Nephron (organoid): ENCODE measurements at regions not wholly inside any gene's neighbourhood (a gene's known extent, or its start where the extent isn't known, plus 50 kb on each side); places are given as distances from the start of the nearest gene placed in this dataset.

Experiments used
- H3K27ac Mint-ChIP-seq, 3 experiments: 2 replicates each; pipeline ENCODE4 v1.8.0; 2020; ENCODE audit warnings: mixed read lengths in 3 of 3, mild to moderate bottlenecking in 2 of 3, moderate library complexity in 1 of 3
- H3K27me3 Mint-ChIP-seq: 2 replicates; pipeline ENCODE4 v1.8.0; 2021; ENCODE audit warnings: low read depth, mild to moderate bottlenecking, moderate library complexity, mixed read lengths
- H3K36me3 Mint-ChIP-seq: 2 replicates; pipeline ENCODE4 v1.8.0; 2020; ENCODE audit warnings: low read depth, mixed read lengths
- H3K4me1 Mint-ChIP-seq: 2 replicates; pipeline ENCODE4 v1.8.0; 2020; ENCODE audit warnings: mixed read lengths
- H3K4me3 Mint-ChIP-seq, 3 experiments: 2 replicates each; pipeline ENCODE4 v1.8.0; 2020; ENCODE audit warnings: mild to moderate bottlenecking in 3 of 3, mixed read lengths in 3 of 3, moderate library complexity in 2 of 3
- H3K9me3 Mint-ChIP-seq: 2 replicates; pipeline ENCODE4 v1.8.0; 2020; ENCODE audit warnings: mixed read lengths
- TF ChIP-seq, protein P1 (sequence below), 3 experiments: fragments of 200-600 bp; sonication (generic); IDR thresholded peaks; one replicate each; pipeline ENCODE4 v1.5.0; 2021; ENCODE audit warnings: antibody characterized with exemption in 3 of 3; ENCODE audit not compliant: unreplicated experiment in 3 of 3

DNA sequence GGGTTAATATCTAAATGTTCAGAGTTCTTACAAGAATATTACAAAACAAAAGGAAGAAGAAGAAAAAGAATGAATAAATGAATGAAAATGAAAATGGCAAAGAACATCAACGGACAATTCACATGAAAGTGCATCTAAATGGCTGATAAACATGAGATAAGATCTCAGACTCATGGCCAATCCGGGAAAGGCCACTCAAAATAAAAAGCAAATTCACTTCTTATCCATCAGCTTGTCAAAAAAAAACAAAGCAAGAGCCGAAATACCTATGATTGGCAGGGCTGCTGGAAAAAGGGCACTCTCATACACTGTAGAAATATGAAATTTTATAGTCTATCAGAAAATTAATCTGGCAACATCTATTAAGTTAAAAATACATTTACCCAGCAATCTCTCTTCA, 103.6 kb upstream of the EDEM3 start:
- no peaks in the 10 kb centered on the region for H3K36me3 Mint-ChIP-seq
- no peak overlapping the region for H3K27ac Mint-ChIP-seq
- no peaks in the 10 kb centered on the region for H3K27me3 Mint-ChIP-seq
- H3K4me3 Mint-ChIP-seq: no peak overlapping the region
- H3K9me3 Mint-ChIP-seq: no peaks in the 10 kb centered on the region
- H3K4me1 Mint-ChIP-seq: peaks cover 6% of the 10 kb centered on the region
- TF ChIP-seq, protein P1, sequence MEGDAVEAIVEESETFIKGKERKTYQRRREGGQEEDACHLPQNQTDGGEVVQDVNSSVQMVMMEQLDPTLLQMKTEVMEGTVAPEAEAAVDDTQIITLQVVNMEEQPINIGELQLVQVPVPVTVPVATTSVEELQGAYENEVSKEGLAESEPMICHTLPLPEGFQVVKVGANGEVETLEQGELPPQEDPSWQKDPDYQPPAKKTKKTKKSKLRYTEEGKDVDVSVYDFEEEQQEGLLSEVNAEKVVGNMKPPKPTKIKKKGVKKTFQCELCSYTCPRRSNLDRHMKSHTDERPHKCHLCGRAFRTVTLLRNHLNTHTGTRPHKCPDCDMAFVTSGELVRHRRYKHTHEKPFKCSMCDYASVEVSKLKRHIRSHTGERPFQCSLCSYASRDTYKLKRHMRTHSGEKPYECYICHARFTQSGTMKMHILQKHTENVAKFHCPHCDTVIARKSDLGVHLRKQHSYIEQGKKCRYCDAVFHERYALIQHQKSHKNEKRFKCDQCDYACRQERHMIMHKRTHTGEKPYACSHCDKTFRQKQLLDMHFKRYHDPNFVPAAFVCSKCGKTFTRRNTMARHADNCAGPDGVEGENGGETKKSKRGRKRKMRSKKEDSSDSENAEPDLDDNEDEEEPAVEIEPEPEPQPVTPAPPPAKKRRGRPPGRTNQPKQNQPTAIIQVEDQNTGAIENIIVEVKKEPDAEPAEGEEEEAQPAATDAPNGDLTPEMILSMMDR (IDR thresholded peaks at IDR 0.05; ENCODE audit: unreplicated experiment in 3 of 3): no peak

DNA sequence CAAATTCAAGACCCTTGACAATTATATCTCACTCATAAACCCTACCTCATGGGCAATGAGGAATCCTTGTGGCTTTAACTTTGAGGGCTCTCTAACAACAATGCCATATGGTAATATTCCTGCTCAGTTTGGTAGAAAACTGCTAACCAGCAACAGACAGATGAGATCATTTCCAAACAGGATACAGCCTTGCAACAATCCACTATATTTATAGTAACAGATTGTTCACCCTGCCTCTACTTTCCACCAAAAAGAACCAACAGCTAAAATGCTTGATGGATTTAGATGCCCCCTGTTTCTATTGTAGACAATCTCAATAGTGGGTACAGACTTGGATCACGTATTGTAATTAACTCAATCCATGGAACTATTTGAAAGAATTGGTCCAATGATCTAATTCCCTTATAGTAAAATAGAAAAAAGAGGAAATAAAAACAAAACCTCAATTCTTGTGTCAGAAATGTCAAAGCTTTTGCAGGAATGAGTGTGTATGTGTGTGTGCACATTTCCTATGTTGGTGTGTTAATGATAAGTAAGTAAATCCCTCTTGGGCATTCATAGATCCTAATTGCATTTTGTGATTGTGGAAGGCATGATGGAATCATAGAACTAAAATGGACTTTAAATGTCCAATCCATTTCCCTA, 100.0 kb upstream of the EDEM3 start:
- no peak overlapping the region for H3K27ac Mint-ChIP-seq
- H3K4me1 Mint-ChIP-seq: peaks cover under 1% of the 10 kb centered on the region
- H3K27me3 Mint-ChIP-seq: no peaks in the 10 kb centered on the region
- peaks cover 8% of the 10 kb centered on the region for H3K9me3 Mint-ChIP-seq
- H3K36me3 Mint-ChIP-seq: no peaks in the 10 kb centered on the region
- no peak overlapping the region for H3K4me3 Mint-ChIP-seq
- TF ChIP-seq, protein P1 (IDR thresholded peaks at IDR 0.05; ENCODE audit: unreplicated experiment in 3 of 3): no peak

DNA sequence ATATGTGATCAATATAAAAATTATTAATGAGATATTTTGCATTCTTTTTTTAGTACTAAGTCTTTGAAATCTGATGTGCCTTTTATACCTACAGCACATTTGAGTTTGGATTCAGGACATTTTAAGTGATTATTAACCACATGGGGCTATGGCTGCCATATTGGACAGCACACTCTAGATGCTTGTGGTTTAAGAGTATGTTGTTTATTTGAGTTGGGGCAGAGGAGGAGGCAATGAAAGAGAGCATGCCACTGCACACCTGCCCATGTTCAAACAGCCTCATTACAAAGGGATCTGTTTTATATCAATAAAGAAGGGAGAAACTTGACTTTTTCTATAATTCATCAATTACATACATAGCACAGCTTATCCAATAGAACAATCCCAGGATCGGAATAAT, 99.4 kb upstream of the EDEM3 start:
- Mint-ChIP-seq H3K27ac (no peak overlapping the region), H3K27me3 (no peaks in the 10 kb centered on the region), H3K4me3 (no peak overlapping the region), H3K9me3 (peaks cover 8% of the 10 kb centered on the region), H3K36me3 (no peaks in the 10 kb centered on the region), H3K4me1 (no peaks in the 10 kb centered on the region)
- TF ChIP-seq, protein P1 (IDR thresholded peaks at IDR 0.05; ENCODE audit: unreplicated experiment in 3 of 3): no peak

DNA sequence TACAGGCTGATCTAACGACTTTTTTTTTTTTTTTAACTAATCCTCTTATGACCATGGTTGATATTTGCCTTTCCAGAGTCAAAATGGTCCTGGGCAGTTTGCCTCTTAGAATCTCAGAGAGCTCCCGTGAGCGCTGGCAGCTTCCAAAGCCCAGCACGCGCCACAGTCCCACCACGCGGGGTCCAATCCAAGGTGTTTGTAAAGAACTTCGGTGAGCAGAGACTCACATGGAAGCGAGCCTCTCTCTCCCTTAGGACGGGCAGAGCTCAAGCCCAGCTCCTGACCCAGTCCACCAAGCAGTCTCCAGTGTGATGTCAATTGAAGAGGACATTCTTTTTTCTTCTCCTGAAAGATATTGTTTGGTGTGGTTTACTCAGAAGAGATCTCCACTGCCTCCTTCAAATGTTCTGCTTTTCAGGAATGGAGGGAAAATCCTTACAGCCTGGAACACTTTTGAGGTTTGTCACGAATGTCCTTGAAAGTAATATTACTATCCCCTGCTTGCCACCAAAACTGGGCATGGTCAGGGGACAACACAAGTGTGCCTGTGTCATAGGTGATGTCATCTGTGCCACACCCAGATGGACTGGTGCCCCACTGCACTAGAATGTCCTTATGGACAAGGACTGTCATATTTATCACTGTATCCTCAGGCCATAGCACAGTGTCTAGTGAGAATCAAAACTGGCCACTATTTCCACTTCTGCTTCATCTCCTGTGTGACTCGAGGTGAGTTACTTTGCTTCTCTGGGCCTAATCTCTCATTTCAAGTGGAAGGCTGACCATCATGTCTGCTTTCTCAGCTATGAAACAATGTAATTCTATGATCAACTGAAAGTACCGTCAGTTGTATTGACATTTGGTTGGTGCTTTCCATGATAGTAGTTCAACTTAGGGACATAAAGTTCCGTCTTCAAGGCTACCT, 97.4 kb upstream of the EDEM3 start:
- Mint-ChIP-seq H3K27ac (no peak overlapping the region), H3K27me3 (no peaks in the 10 kb centered on the region), H3K9me3 (peaks cover 8% of the 10 kb centered on the region)

DNA sequence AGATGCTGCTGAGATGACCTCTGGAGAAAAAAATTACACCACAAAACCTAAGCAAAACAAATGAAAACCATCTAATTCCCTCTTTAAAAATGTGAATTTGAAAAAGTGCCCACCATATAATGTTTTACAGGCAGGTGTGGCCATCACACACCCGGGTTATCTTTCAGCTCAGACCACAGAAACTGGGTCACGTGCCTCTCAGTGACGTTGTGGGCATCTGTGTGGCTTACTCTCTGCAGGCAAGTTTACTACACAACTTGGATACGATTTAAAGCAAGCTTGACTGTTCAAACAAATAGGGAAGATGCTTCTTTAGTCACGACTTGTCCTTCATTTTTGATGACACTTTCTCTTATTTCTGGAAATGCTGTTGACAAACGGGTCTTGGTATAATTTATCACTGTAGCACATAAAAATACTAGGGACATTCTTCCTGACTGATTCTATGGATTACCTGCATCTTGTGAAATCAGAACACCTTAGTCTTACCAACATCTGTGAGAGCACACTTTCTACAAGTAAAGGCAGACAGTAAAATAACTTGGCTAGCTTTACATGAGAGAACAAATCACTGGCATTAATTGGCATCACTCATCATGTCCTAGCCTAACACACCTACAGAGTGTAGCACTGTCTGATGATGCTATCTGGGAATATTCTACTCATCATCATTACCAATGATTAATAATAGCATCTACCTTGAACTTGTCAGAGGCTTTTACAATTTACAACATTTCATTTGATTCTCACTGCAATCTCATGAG, 89.3 kb upstream of the EDEM3 start:
- H3K27me3 Mint-ChIP-seq: no peaks in the 10 kb centered on the region
- H3K9me3 Mint-ChIP-seq: peaks cover 5% of the 10 kb centered on the region
- H3K27ac Mint-ChIP-seq: no peak overlapping the region
- TF ChIP-seq, protein P1 (IDR thresholded peaks at IDR 0.05; ENCODE audit: unreplicated experiment in 3 of 3): no peak
- no peaks in the 10 kb centered on the region for H3K36me3 Mint-ChIP-seq
- peaks cover under 1% of the 10 kb centered on the region for H3K4me1 Mint-ChIP-seq
- no peak overlapping the region for H3K4me3 Mint-ChIP-seq

More for the DNA sequence above, 97.4 kb upstream of the EDEM3 start:
- Mint-ChIP-seq H3K4me3 (no peak overlapping the region), H3K36me3 (no peaks in the 10 kb centered on the region), H3K4me1 (no peaks in the 10 kb centered on the region)
- TF ChIP-seq, protein P1 (IDR thresholded peaks at IDR 0.05; ENCODE audit: unreplicated experiment in 3 of 3): no peak
